ENCODE measurements at regions not wholly inside any gene's neighbourhood (a gene's known extent, or its start where the extent isn't known, plus 50 kb on each side); places are given as distances from the start of the nearest gene placed in this dataset.

DNA sequence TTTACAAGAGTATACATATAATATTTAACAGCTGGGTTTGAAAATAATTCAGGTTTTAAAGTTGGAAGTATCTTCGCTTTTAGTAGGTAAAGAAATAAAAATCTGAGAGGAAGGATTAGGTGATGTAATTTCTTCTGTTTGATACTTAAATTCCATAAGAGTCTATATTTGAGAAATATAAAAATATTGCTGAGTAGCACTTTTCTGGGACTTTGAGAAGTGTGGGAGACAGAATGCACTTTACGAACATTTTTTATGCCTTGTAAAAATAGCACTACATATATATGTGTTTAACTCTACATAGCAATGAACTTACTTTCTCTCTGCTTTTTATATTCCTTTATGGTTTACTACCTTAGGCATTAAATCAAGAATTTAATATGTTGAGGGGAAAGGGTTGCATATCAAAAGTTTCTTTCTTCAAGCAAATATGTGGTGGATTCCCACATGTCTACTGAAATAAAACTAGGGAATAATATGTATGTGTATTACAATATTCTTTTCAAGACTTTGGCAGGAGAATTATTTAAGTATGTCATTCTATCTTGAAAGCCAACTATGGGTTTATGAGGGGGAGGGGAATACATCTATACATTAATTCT lies 266.7 kb upstream of the ADAMTS5 start:
- H4K20me1 ChIP-seq (ENCODE audit: insufficient read depth, low read depth, low read length) = no peaks in the 10 kb centered on the region
- H3K27ac ChIP-seq (ENCODE audit: low read length) = no peak overlapping the region
- peaks cover 41% of the 10 kb centered on the region for H3K9me3 ChIP-seq (ENCODE audit: low read length)
- H2AFZ ChIP-seq (ENCODE audit: low read length) = no peak overlapping the region
- H3K4me2 ChIP-seq (ENCODE audit: low read depth, low read length, poor library complexity, severe bottlenecking) = no peak overlapping the region
- H3K27me3 ChIP-seq (ENCODE audit: low read length) = no peaks in the 10 kb centered on the region
- no peak overlapping the region for H3K4me3 ChIP-seq (ENCODE audit: low read length)
- no peaks in the 10 kb centered on the region for H3K36me3 ChIP-seq (ENCODE audit: insufficient read depth, low read length)
- H3K9me2 ChIP-seq (replicated peaks; ENCODE audit: insufficient read depth, low read length) = no peaks in the 10 kb centered on the region
- no peak overlapping the region for H3K9ac ChIP-seq (ENCODE audit: low read length)
- DNase-seq = no peak
- H3K79me2 ChIP-seq (ENCODE audit: low read length) = no peaks in the 10 kb centered on the region
- no peaks in the 10 kb centered on the region for H3K4me1 ChIP-seq (ENCODE audit: low read length)

DNA sequence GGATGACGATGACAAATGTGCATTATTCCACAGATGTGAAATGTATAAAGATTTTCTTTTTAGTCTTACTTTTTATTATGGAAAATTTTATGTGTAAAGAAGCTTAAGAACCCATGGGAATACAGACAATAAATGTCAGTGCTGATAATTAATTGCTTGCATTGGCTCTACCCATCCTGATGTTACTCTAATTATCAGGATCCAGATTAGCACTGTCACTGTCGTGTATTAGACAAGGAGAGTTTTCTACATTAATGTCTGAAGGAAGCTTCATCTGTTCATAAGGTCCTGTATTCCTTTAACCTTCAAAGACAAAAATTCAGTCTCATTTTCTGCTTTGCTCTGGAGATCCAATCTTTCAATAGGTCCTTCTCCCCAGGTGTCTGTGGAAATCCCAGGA lies 259.1 kb upstream of the ADAMTS5 start:
- Histone ChIP-seq H3K27me3 (ENCODE audit: low read length) (no peaks in the 10 kb centered on the region), H3K4me1 (ENCODE audit: low read length) (no peaks in the 10 kb centered on the region), H3K27ac (ENCODE audit: low read length) (no peak overlapping the region), H3K79me2 (ENCODE audit: low read length) (no peaks in the 10 kb centered on the region), H3K9me3 (ENCODE audit: low read length) (peaks cover 29% of the 10 kb centered on the region), H3K4me3 (ENCODE audit: low read length) (no peak overlapping the region), H4K20me1 (ENCODE audit: insufficient read depth, low read depth, low read length) (no peaks in the 10 kb centered on the region), H3K36me3 (ENCODE audit: insufficient read depth, low read length) (no peaks in the 10 kb centered on the region), H3K4me2 (ENCODE audit: low read depth, low read length, poor library complexity, severe bottlenecking) (no peak overlapping the region), H2AFZ (ENCODE audit: low read length) (no peak overlapping the region), H3K9me2 (replicated peaks; ENCODE audit: insufficient read depth, low read length) (no peaks in the 10 kb centered on the region), H3K9ac (ENCODE audit: low read length) (no peak overlapping the region)
- no peak for DNase-seq

DNA sequence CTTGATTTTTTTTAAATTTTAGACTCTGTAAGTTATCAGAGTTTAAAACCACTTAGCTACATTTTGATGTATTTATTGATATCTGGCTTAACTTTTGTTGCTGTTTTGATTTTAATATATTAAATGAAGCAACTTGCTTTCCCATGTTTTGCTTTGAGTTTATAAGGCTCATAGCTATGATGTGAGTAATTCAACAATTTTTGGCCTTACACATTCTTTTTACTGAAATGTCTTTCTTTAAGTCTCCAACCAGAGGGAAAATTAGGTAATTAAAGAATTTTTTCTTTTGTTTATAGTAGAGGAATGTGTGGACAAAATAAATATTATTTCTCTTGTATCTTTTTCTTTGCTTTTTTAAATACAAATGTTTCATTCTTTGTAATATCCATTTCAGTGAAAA lies 258.3 kb upstream of the ADAMTS5 start:
- Histone ChIP-seq H3K9me3 (ENCODE audit: low read length) (peaks cover 32% of the 10 kb centered on the region), H3K9ac (ENCODE audit: low read length) (no peak overlapping the region), H3K79me2 (ENCODE audit: low read length) (no peaks in the 10 kb centered on the region), H3K27ac (ENCODE audit: low read length) (no peak overlapping the region), H3K27me3 (ENCODE audit: low read length) (no peaks in the 10 kb centered on the region), H3K4me1 (ENCODE audit: low read length) (no peaks in the 10 kb centered on the region), H3K36me3 (ENCODE audit: insufficient read depth, low read length) (no peaks in the 10 kb centered on the region), H4K20me1 (ENCODE audit: insufficient read depth, low read depth, low read length) (no peaks in the 10 kb centered on the region), H3K4me2 (ENCODE audit: low read depth, low read length, poor library complexity, severe bottlenecking) (no peak overlapping the region), H3K9me2 (replicated peaks; ENCODE audit: insufficient read depth, low read length) (no peaks in the 10 kb centered on the region), H2AFZ (ENCODE audit: low read length) (no peak overlapping the region), H3K4me3 (ENCODE audit: low read length) (no peak overlapping the region)
- no peak for DNase-seq

DNA sequence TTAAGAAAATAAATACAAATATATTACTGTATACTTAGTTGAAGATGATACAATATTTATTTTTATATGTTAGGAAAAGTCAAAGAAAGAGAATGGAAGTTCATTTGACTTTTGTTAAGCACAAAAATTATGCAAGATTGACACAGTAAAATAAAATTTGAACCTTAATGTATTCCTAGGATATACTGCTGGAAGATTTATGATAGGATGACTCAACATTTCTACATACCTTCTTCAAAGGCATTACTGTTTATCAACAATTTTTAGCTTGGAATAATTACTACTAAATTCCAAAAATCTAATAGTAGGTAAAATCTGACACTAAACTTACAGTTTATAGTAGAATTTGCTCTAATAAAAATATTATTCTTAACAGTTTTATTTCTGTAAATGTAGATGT lies 257.3 kb upstream of the ADAMTS5 start:
- H3K79me2 ChIP-seq (ENCODE audit: low read length) = no peaks in the 10 kb centered on the region
- H3K9me3 ChIP-seq (ENCODE audit: low read length) = peaks cover 30% of the 10 kb centered on the region
- H3K9ac ChIP-seq (ENCODE audit: low read length) = no peak overlapping the region
- no peak overlapping the region for H3K27ac ChIP-seq (ENCODE audit: low read length)
- H3K4me3 ChIP-seq (ENCODE audit: low read length) = no peak overlapping the region
- H3K4me2 ChIP-seq (ENCODE audit: low read depth, low read length, poor library complexity, severe bottlenecking) = no peak overlapping the region
- no peaks in the 10 kb centered on the region for H4K20me1 ChIP-seq (ENCODE audit: insufficient read depth, low read depth, low read length)
- H3K36me3 ChIP-seq (ENCODE audit: insufficient read depth, low read length) = no peaks in the 10 kb centered on the region
- no peaks in the 10 kb centered on the region for H3K4me1 ChIP-seq (ENCODE audit: low read length)
- no peak for DNase-seq
- no peaks in the 10 kb centered on the region for H3K9me2 ChIP-seq (replicated peaks; ENCODE audit: insufficient read depth, low read length)
- no peak overlapping the region for H2AFZ ChIP-seq (ENCODE audit: low read length)
- no peaks in the 10 kb centered on the region for H3K27me3 ChIP-seq (ENCODE audit: low read length)

DNA sequence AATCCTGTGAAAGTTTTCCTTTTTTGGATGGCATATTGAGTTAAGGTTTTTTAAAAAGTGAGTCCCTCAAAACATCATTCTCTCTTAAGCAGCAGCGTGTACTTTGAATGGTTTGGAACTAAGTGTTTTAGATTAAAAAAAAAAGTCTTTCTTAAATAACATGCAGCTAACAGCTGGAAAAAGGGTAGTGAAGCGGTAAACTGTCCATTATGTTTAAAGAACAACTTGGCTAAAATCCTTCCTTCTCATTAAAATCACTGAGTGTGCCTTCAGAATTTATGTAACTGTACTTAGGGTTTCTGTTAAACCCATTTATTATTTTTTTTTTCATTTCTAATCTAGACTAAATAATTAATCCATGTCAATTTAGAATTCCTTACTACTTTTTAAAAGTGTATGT lies 254.2 kb upstream of the ADAMTS5 start:
- H3K27me3 ChIP-seq (ENCODE audit: low read length) = no peaks in the 10 kb centered on the region
- H3K4me1 ChIP-seq (ENCODE audit: low read length) = no peaks in the 10 kb centered on the region
- no peaks in the 10 kb centered on the region for H3K36me3 ChIP-seq (ENCODE audit: insufficient read depth, low read length)
- H3K9me3 ChIP-seq (ENCODE audit: low read length) = peaks cover 30% of the 10 kb centered on the region
- H3K27ac ChIP-seq (ENCODE audit: low read length) = no peak overlapping the region
- no peak overlapping the region for H2AFZ ChIP-seq (ENCODE audit: low read length)
- H4K20me1 ChIP-seq (ENCODE audit: insufficient read depth, low read depth, low read length) = no peaks in the 10 kb centered on the region
- no peak for DNase-seq
- H3K4me3 ChIP-seq (ENCODE audit: low read length) = no peak overlapping the region
- H3K79me2 ChIP-seq (ENCODE audit: low read length) = no peaks in the 10 kb centered on the region
- H3K9ac ChIP-seq (ENCODE audit: low read length) = no peak overlapping the region
- H3K9me2 ChIP-seq (replicated peaks; ENCODE audit: insufficient read depth, low read length) = no peaks in the 10 kb centered on the region
- no peak overlapping the region for H3K4me2 ChIP-seq (ENCODE audit: low read depth, low read length, poor library complexity, severe bottlenecking)

DNA sequence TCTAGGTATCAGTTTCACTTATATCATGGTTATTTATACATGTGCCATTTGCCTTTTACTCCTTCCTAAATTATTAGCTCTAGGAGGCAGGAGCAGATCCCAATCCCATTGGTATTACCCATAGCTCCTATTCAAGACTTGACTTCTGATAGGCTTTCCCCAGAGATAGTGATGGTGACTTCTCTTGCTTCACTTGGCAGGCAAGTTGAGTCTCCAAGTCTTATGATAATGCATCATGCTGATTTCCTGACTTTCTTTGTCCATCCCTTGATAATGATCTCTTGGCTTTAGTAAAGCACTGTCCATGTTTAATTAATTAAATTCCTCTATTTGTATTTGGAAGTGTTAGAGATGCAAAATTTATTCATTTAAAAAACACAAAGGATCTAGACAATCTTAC lies 253.5 kb upstream of the ADAMTS5 start:
- Histone ChIP-seq H4K20me1 (ENCODE audit: insufficient read depth, low read depth, low read length) (no peaks in the 10 kb centered on the region), H3K9me3 (ENCODE audit: low read length) (peaks cover 32% of the 10 kb centered on the region), H3K4me1 (ENCODE audit: low read length) (no peaks in the 10 kb centered on the region), H3K27me3 (ENCODE audit: low read length) (no peaks in the 10 kb centered on the region), H3K4me3 (ENCODE audit: low read length) (no peak overlapping the region), H3K36me3 (ENCODE audit: insufficient read depth, low read length) (no peaks in the 10 kb centered on the region), H3K9me2 (replicated peaks; ENCODE audit: insufficient read depth, low read length) (no peaks in the 10 kb centered on the region), H3K27ac (ENCODE audit: low read length) (no peak overlapping the region), H3K4me2 (ENCODE audit: low read depth, low read length, poor library complexity, severe bottlenecking) (no peak overlapping the region), H3K9ac (ENCODE audit: low read length) (no peak overlapping the region), H2AFZ (ENCODE audit: low read length) (no peak overlapping the region), H3K79me2 (ENCODE audit: low read length) (no peaks in the 10 kb centered on the region)
- DNase-seq = no peak

DNA sequence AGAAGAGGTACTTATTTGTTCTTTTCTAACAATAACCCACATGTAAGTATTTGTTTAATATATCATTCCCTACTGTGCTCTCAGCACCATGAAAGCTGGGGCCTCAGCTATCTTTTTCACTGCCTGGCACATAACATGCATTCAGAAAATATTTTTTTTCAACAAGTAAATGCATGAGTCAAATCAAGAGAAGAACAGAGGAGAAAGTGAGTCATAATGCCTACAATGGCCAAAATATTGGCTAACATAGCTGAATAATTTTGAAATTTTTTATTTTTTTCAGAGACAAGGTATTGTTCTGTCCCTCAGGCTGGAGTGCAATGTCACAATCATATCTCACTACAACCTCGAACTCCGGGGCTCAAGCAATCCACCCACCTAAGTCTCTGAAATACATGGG lies 252.2 kb upstream of the ADAMTS5 start:
- H4K20me1 ChIP-seq (ENCODE audit: insufficient read depth, low read depth, low read length) = no peaks in the 10 kb centered on the region
- H2AFZ ChIP-seq (ENCODE audit: low read length) = no peak overlapping the region
- no peaks in the 10 kb centered on the region for H3K79me2 ChIP-seq (ENCODE audit: low read length)
- H3K27me3 ChIP-seq (ENCODE audit: low read length) = no peaks in the 10 kb centered on the region
- no peak overlapping the region for H3K9ac ChIP-seq (ENCODE audit: low read length)
- H3K27ac ChIP-seq (ENCODE audit: low read length) = no peak overlapping the region
- no peaks in the 10 kb centered on the region for H3K36me3 ChIP-seq (ENCODE audit: insufficient read depth, low read length)
- no peak overlapping the region for H3K4me3 ChIP-seq (ENCODE audit: low read length)
- no peaks in the 10 kb centered on the region for H3K9me2 ChIP-seq (replicated peaks; ENCODE audit: insufficient read depth, low read length)
- no peak for DNase-seq
- H3K9me3 ChIP-seq (ENCODE audit: low read length) = peaks cover 43% of the 10 kb centered on the region
- H3K4me1 ChIP-seq (ENCODE audit: low read length) = no peaks in the 10 kb centered on the region
- H3K4me2 ChIP-seq (ENCODE audit: low read depth, low read length, poor library complexity, severe bottlenecking) = no peak overlapping the region

DNA sequence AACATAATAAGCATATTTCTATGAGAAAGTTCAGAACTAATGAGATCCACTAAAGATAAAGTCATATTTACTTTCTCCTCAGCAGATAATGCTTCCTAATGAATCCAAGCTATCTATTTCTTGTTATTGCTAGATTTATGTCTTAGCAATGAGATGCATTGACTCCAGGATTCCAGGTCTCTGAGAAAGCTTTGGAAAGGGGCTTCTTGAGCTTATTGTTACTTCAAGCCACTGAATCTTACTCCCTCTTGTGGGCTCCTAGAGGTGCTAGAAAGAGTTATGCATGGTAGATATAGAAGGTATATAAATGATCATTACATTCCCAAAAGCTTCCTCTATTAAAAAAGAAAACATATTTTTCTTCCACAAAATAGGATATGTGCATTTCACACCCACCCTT lies 246.4 kb upstream of the ADAMTS5 start:
- no peaks in the 10 kb centered on the region for H3K27me3 ChIP-seq (ENCODE audit: low read length)
- H4K20me1 ChIP-seq (ENCODE audit: insufficient read depth, low read depth, low read length) = no peaks in the 10 kb centered on the region
- no peak overlapping the region for H2AFZ ChIP-seq (ENCODE audit: low read length)
- H3K79me2 ChIP-seq (ENCODE audit: low read length) = no peaks in the 10 kb centered on the region
- no peak overlapping the region for H3K9ac ChIP-seq (ENCODE audit: low read length)
- no peak overlapping the region for H3K4me3 ChIP-seq (ENCODE audit: low read length)
- H3K36me3 ChIP-seq (ENCODE audit: insufficient read depth, low read length) = no peaks in the 10 kb centered on the region
- peaks cover 59% of the 10 kb centered on the region for H3K9me3 ChIP-seq (ENCODE audit: low read length)
- no peak for DNase-seq
- H3K27ac ChIP-seq (ENCODE audit: low read length) = no peak overlapping the region
- H3K9me2 ChIP-seq (replicated peaks; ENCODE audit: insufficient read depth, low read length) = no peaks in the 10 kb centered on the region
- H3K4me1 ChIP-seq (ENCODE audit: low read length) = no peaks in the 10 kb centered on the region
- no peak overlapping the region for H3K4me2 ChIP-seq (ENCODE audit: low read depth, low read length, poor library complexity, severe bottlenecking)

DNA sequence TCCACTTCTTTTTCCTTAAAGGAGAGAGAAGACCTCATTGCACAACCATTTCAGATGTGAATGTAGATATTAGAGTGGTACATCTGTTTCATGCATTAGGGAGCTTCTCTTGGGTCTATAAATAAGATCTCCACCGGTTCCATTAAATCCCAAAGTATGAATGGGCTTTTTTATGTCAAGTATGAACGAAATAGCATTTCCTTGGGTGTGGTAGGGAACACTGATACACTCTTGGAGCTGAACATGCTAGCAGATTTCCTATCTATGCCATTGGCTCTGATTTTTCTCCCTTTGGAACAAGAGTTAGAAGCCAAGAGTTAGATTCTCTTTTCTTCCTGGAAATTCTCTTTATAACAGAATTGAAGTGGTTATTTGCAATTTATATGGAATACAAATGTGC lies 245.6 kb upstream of the ADAMTS5 start:
- H3K9me2 ChIP-seq (replicated peaks; ENCODE audit: insufficient read depth, low read length) = no peaks in the 10 kb centered on the region
- no peaks in the 10 kb centered on the region for H3K79me2 ChIP-seq (ENCODE audit: low read length)
- H4K20me1 ChIP-seq (ENCODE audit: insufficient read depth, low read depth, low read length) = no peaks in the 10 kb centered on the region

More for the DNA sequence above, 245.6 kb upstream of the ADAMTS5 start:
- no peak overlapping the region for H2AFZ ChIP-seq (ENCODE audit: low read length)
- no peak overlapping the region for H3K4me3 ChIP-seq (ENCODE audit: low read length)
- H3K9ac ChIP-seq (ENCODE audit: low read length) = no peak overlapping the region
- no peak overlapping the region for H3K27ac ChIP-seq (ENCODE audit: low read length)
- H3K9me3 ChIP-seq (ENCODE audit: low read length) = peaks cover 56% of the 10 kb centered on the region
- no peaks in the 10 kb centered on the region for H3K27me3 ChIP-seq (ENCODE audit: low read length)
- no peak for DNase-seq
- H3K4me2 ChIP-seq (ENCODE audit: low read depth, low read length, poor library complexity, severe bottlenecking) = no peak overlapping the region
- H3K36me3 ChIP-seq (ENCODE audit: insufficient read depth, low read length) = no peaks in the 10 kb centered on the region
- H3K4me1 ChIP-seq (ENCODE audit: low read length) = no peaks in the 10 kb centered on the region
